ENCODE measurements at regions not wholly inside any gene's neighbourhood (a gene's known extent, or its start where the extent isn't known, plus 50 kb on each side); places are given as distances from the start of the nearest gene placed in this dataset.
"Not testable (repeated sequence)": the region's sequence is repeated elsewhere in the genome, so short reads cannot be mapped to it uniquely, and the experiment has no call there.

DNA sequence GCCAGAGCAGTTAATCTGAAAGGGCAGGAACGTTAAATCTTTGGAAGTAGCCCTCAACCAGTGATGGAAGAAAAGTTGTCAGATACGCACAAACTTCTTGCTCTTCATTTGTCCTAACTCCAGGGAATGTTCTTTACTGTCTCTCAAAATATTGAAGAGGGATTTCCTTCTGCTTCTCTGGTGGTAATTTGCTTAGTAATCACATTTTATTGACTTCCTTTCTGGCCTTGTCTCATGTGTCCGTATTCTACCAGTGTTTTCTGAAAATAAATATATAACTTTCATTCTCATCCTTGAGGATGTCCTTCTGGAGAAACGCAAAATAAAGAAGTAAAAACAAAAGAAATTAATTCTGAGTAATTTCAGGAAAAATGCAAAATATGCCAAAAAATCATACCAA is 282.1 kb downstream of the CYLC2 start:
- no peaks in the 10 kb centered on the region for H3K36me3 Mint-ChIP-seq (ENCODE audit: low read depth)
- peaks cover 2% of the 10 kb centered on the region for H3K9me3 Mint-ChIP-seq
- H3K27ac Mint-ChIP-seq = no peak overlapping the region
- H3K4me1 Mint-ChIP-seq (ENCODE audit: low read depth) = no peaks in the 10 kb centered on the region
- H3K27me3 Mint-ChIP-seq = no peaks in the 10 kb centered on the region
- intact Hi-C loops (cut with micrococcal nuclease) = no loop called here
- H3K4me3 Mint-ChIP-seq = no peak overlapping the region

GRCh38 chr9:103281126-103281525 is 286.0 kb downstream of the CYLC2 start:
- Mint-ChIP-seq H3K4me3 (no peak overlapping the region), H3K4me1 (ENCODE audit: low read depth) (no peaks in the 10 kb centered on the region), H3K36me3 (ENCODE audit: low read depth) (no peaks in the 10 kb centered on the region), H3K27me3 (no peaks in the 10 kb centered on the region), H3K27ac (no peak overlapping the region), H3K9me3 (no peaks in the 10 kb centered on the region)
- intact Hi-C loops (cut with micrococcal nuclease) = no loop called here

DNA sequence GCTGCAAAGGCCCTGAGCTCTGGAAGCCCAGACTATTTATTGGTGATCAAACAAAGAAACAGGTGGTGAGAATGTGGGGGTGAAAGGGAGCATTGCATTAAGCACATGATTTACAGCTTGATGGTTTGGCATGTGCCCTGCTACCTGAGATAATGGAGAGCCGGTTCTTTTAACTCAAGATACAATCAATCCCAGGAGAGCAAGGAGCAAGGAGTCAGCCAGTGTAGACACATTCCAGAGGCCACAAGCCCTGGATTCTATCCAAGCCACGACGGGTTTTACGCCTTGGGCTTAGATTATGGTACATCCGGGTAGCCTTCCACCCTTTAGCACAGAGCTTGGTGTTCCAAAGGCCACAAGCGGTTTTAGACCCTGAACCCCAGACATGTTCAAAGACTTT is 292.2 kb downstream of the CYLC2 start:
- Mint-ChIP-seq H3K4me3 (no peak overlapping the region), H3K4me1 (ENCODE audit: low read depth) (no peaks in the 10 kb centered on the region), H3K27ac (no peak overlapping the region), H3K9me3 (peaks cover 9% of the 10 kb centered on the region), H3K27me3 (no peaks in the 10 kb centered on the region), H3K36me3 (ENCODE audit: low read depth) (no peaks in the 10 kb centered on the region)
- intact Hi-C loops (cut with micrococcal nuclease) = no loop called here

DNA sequence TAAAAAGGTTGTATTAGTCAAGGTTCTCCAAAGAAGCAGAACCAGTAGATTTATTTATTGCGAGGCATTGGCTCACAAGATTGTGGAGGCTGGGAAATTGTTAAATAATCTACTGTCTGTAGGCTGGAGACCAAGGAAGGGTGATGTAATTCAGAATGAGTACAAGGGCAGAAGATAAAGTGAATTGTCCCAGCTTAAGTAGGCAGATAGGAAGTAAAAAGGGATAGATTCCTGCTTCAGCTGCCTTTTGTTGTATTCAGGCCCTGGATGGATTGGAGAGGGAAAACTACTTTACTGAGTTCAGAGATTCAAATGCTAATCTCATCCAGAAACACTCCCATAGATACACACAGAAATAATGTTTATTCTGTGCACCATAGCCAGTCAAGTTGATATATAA is 301.1 kb downstream of the CYLC2 start:
- Mint-ChIP-seq H3K4me3 (no peak overlapping the region), H3K9me3 (no peaks in the 10 kb centered on the region), H3K27me3 (no peaks in the 10 kb centered on the region), H3K4me1 (ENCODE audit: low read depth) (no peaks in the 10 kb centered on the region), H3K36me3 (ENCODE audit: low read depth) (no peaks in the 10 kb centered on the region), H3K27ac (no peak overlapping the region)
- intact Hi-C loops (cut with micrococcal nuclease) = no loop called here

- Mint-ChIP-seq H3K4me1 (ENCODE audit: low read depth) (no peaks in the 10 kb centered on the region), H3K27ac (no peak overlapping the region), H3K27me3 (no peaks in the 10 kb centered on the region), H3K36me3 (ENCODE audit: low read depth) (no peaks in the 10 kb centered on the region), H3K9me3 (peaks cover 14% of the 10 kb centered on the region), H3K4me3 (no peak overlapping the region)
- intact Hi-C loops (cut with micrococcal nuclease) = no loop called here
Observed at GRCh38 chr9:103301051-103301450, 305.9 kb downstream of the CYLC2 start.

GRCh38 chr9:103304797-103305196 is 309.7 kb downstream of the CYLC2 start:
- Mint-ChIP-seq H3K27ac (no peak overlapping the region), H3K4me1 (ENCODE audit: low read depth) (no peaks in the 10 kb centered on the region), H3K36me3 (ENCODE audit: low read depth) (no peaks in the 10 kb centered on the region), H3K27me3 (no peaks in the 10 kb centered on the region), H3K4me3 (no peak overlapping the region), H3K9me3 (peaks cover 15% of the 10 kb centered on the region)
- intact Hi-C loops (cut with micrococcal nuclease) = no loop called here

DNA sequence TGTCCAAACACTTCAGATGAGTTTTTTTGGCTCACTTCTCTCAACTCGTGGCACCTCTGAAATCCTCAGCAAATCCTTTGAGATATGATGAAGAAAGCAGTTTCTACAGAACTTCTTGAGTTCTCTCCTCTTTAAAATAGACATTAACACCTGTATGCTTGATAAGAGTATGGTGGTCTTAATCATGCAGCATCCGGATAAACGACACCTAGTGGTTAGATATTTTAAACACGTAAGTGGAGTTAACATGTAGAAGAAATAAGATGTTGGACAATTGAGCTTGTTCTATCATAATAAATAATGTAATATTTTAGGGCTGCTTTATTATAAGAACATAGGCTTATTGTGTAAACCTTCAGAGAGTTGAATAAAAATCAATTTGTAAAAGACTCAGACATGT is 324.8 kb downstream of the CYLC2 start:
- no peaks in the 10 kb centered on the region for H3K36me3 Mint-ChIP-seq (ENCODE audit: low read depth)

DNA sequence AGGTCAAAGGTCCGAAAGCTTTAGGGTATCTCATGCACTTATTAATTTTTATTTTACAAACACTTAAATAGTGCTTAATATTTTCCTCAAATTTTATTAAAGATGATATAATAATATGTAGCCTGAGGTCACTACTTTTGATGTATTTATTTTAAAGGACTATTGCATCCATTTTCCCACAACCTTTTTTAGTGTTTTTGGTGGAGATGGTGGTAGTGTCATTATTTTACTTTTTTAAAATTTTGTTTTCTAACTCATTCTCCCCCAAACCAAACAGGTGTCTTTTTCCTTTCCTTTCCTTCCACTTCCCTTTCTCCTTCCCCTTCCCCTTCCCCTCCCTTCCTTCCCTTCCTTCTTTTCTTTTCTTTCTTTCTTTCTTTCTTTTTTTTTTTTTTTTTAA is 328.6 kb downstream of the CYLC2 start:
- Mint-ChIP-seq H3K9me3 (peaks cover 6% of the 10 kb centered on the region), H3K36me3 (ENCODE audit: low read depth) (no peaks in the 10 kb centered on the region), H3K4me1 (ENCODE audit: low read depth) (no peaks in the 10 kb centered on the region), H3K27ac (no peak overlapping the region), H3K4me3 (no peak overlapping the region), H3K27me3 (no peaks in the 10 kb centered on the region)
- intact Hi-C loops (cut with micrococcal nuclease) = no loop called here

More for the DNA sequence above, 324.8 kb downstream of the CYLC2 start:
- intact Hi-C loops (cut with micrococcal nuclease) = no loop called here
- Mint-ChIP-seq H3K9me3 (no peaks in the 10 kb centered on the region), H3K4me1 (ENCODE audit: low read depth) (no peaks in the 10 kb centered on the region), H3K4me3 (no peak overlapping the region), H3K27me3 (no peaks in the 10 kb centered on the region), H3K27ac (no peak overlapping the region)

DNA sequence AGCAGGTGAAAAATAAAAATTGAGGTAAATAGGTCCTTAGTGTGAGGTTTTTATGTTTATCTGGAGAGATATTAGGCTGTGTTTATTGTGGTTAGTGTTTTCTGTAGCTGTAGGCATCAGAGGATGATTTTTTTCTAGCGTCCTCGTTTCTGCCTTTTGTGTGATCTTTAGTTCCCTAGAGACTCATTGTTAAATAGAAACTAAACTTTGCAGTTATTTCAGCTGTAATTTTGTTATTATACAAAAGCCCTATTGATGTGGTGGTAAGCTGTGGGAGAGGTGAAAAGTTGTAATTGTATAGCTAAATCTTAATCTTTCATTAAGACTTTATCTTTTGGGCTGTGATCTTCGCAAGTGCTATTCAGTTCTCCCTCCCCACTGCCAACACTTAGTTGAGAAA is 340.3 kb downstream of the CYLC2 start:
- H3K27ac Mint-ChIP-seq = no peak overlapping the region
- H3K36me3 Mint-ChIP-seq (ENCODE audit: low read depth) = no peaks in the 10 kb centered on the region
- intact Hi-C loops (cut with micrococcal nuclease) = no loop called here
- no peak overlapping the region for H3K4me3 Mint-ChIP-seq
- no peaks in the 10 kb centered on the region for H3K27me3 Mint-ChIP-seq
- H3K4me1 Mint-ChIP-seq (ENCODE audit: low read depth) = no peaks in the 10 kb centered on the region
- peaks cover 18% of the 10 kb centered on the region for H3K9me3 Mint-ChIP-seq

DNA sequence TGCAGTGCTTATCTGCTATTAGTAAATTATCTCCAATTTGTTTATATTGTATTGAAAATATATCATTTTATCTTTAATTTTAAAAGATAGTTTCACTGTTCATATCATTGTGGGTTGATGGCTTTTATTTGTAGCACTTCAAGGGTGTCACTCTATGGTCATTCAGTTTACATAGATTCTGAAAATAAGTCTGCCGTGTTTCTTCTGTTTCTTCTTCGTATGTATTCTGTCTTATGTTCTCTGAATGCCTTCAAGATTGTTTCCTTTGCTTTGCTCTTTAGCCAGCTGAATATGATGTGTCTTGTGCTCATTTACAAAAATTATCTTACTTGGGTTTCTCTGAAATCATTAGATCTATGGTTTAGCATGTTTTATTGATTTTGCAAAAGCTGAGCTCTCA is 359.9 kb downstream of the CYLC2 start:
- Mint-ChIP-seq H3K9me3 (peaks cover 33% of the 10 kb centered on the region), H3K4me3 (no peak overlapping the region), H3K27ac (no peak overlapping the region), H3K27me3 (no peaks in the 10 kb centered on the region), H3K36me3 (ENCODE audit: low read depth) (no peaks in the 10 kb centered on the region), H3K4me1 (ENCODE audit: low read depth) (no peaks in the 10 kb centered on the region)
- intact Hi-C loops (cut with micrococcal nuclease) = no loop called here

DNA sequence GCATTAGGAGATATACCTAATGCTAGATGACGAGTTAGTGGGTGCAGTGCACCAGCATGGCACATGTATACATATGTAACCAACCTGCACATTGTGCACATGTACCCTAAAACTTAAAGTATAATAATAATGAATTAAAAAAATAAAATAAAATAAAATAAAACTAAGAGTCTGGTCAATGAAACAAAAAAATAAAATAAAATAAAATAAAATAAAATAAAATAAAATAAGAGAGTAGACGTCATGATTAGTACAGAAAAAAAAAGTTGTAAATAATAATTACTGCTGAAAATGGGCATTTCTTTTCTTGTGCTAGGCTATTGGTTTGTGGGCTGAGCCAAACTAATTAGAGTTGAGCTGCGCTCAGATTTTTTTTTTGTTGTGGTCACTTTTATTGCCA is 362.8 kb downstream of the CYLC2 start:
- H3K9me3 Mint-ChIP-seq = peaks cover 50% of the 10 kb centered on the region
- H3K36me3 Mint-ChIP-seq (ENCODE audit: low read depth); H3K4me1 Mint-ChIP-seq (ENCODE audit: low read depth); H3K27ac Mint-ChIP-seq; intact Hi-C loops (cut with micrococcal nuclease); H3K27me3 Mint-ChIP-seq; H3K4me3 Mint-ChIP-seq: not testable (repeated sequence)

GRCh38 chr9:103361906-103362305 is 366.8 kb downstream of the CYLC2 start:
- Mint-ChIP-seq H3K4me3 (no peak overlapping the region), H3K4me1 (ENCODE audit: low read depth) (no peaks in the 10 kb centered on the region), H3K27me3 (no peaks in the 10 kb centered on the region), H3K36me3 (ENCODE audit: low read depth) (no peaks in the 10 kb centered on the region), H3K9me3 (peaks cover 37% of the 10 kb centered on the region), H3K27ac (no peak overlapping the region)
- intact Hi-C loops (cut with micrococcal nuclease) = no loop called here

GRCh38 chr9:103362986-103363385 is 367.9 kb downstream of the CYLC2 start:
- Mint-ChIP-seq H3K9me3 (peaks cover 37% of the 10 kb centered on the region), H3K27me3 (no peaks in the 10 kb centered on the region), H3K4me3 (no peak overlapping the region), H3K4me1 (ENCODE audit: low read depth) (no peaks in the 10 kb centered on the region), H3K27ac (no peak overlapping the region), H3K36me3 (ENCODE audit: low read depth) (no peaks in the 10 kb centered on the region)
- intact Hi-C loops (cut with micrococcal nuclease) = no loop called here

DNA sequence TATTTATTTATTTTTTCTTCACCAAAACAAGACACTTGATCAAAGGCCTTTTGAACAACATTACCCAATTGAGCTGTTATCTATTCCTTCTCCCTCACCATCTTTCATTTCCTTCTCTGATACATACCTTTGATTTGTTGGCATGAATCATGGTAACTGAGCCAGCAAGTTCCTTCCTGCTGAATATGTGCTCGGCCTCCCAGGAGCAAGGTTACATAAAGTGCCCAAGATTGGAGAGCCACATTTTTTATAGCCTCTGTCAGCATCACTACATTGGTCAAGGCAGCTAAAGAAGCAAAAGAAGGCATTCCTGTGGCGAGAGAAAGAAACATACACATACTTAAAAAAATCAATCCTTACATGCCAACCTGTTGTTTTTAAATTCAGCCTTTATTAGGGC is 369.6 kb downstream of the CYLC2 start:
- intact Hi-C loops (cut with micrococcal nuclease) = no loop called here
- Mint-ChIP-seq H3K4me3 (no peak overlapping the region), H3K4me1 (ENCODE audit: low read depth) (no peaks in the 10 kb centered on the region), H3K27me3 (no peaks in the 10 kb centered on the region), H3K27ac (no peak overlapping the region), H3K36me3 (ENCODE audit: low read depth) (no peaks in the 10 kb centered on the region), H3K9me3 (peaks cover 22% of the 10 kb centered on the region)

DNA sequence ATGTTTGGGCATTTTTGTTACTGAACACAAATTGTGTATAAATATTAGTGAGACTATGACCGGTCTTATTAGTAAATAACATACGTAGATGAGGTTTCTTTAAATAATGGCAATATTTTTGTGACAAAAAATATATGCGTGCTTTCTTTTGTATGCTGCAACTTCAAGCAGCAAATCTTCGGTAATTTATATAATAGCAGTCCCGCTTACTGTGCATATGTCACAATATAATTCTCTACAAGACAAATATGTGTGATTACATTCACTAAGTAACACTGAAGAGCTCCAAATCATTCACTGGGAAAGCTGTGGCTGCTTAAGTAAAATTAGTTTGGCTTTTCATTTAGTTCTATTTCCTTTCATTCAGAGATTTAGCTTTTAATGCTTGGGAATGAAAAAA is 376.0 kb downstream of the CYLC2 start:
- Mint-ChIP-seq H3K36me3 (ENCODE audit: low read depth) (no peaks in the 10 kb centered on the region), H3K4me3 (no peak overlapping the region), H3K9me3 (no peaks in the 10 kb centered on the region), H3K4me1 (ENCODE audit: low read depth) (no peaks in the 10 kb centered on the region), H3K27me3 (no peaks in the 10 kb centered on the region), H3K27ac (no peak overlapping the region)
- intact Hi-C loops (cut with micrococcal nuclease) = no loop called here

- Mint-ChIP-seq H3K4me1 (ENCODE audit: low read depth) (no peaks in the 10 kb centered on the region), H3K36me3 (ENCODE audit: low read depth) (no peaks in the 10 kb centered on the region), H3K9me3 (no peaks in the 10 kb centered on the region), H3K27ac (no peak overlapping the region), H3K4me3 (no peak overlapping the region), H3K27me3 (no peaks in the 10 kb centered on the region)
- intact Hi-C loops (cut with micrococcal nuclease) = no loop called here
Observed at GRCh38 chr9:103372828-103373227, 377.7 kb downstream of the CYLC2 start.

Data from dendritic cell treated with granulocyte-macrophage colony-stimulating factor and Interleukin-4, amounts not matched to agents 40 ng/mL and 50 ng/mL, for 4 days (primary cell).